ENCODE measurements at regions not wholly inside any gene's neighbourhood (a gene's known extent, or its start where the extent isn't known, plus 50 kb on each side); places are given as distances from the start of the nearest gene placed in this dataset.

GRCh38 chr6:156107624-156108101, 652.0 kb upstream of the NOX3 start:
- no peak for TF ChIP-seq CTCF (IDR thresholded peaks at IDR 0.05)
- no peak for TF ChIP-seq POLR2A (IDR thresholded peaks at IDR 0.05)

Data from prostate gland (tissue), 2 donors.